BJ (cell line): ENCODE measurements at regions not wholly inside any gene's neighbourhood (a gene's known extent, or its start where the extent isn't known, plus 50 kb on each side); places are given as distances from the start of the nearest gene placed in this dataset.
"Not testable (repeated sequence)": the region's sequence is repeated elsewhere in the genome, so short reads cannot be mapped to it uniquely, and the experiment has no call there.

Experiments used
- CTCF ChIA-PET: fragments of 350-600 bp; formaldehyde crosslinking; extraction: SDS; loops from one replicate; lab custom pipeline; 2021; ENCODE audit warnings: antibody characterized with exemption, inconsistent platforms; lab: Yijun Ruan, JAX
- POLR2A ChIA-PET: fragments of 300-600 bp; sonication (Branson Sonifier 250); formaldehyde crosslinking; extraction: SDS; loops from one replicate; lab custom pipeline; 2021; ENCODE audit warnings: antibody characterized with exemption; lab: Charles Lee
- DNase-seq: peaks from one replicate; pipeline ENCODE4 v3.0.0-alpha.2; 2011; ENCODE audit warnings: low read depth
- H3K27me3 ChIP-seq: 2 replicates; pipeline ENCODE4 v1.6.0; 2011; ENCODE audit warnings: low read length; ENCODE audit not compliant: control insufficient read depth, insufficient read depth
- H3K36me3 ChIP-seq: 2 replicates; pipeline ENCODE4 v1.5.1; 2011; ENCODE audit warnings: low read length; ENCODE audit not compliant: control insufficient read depth, insufficient read depth
- H3K4me3 ChIP-seq: 2 replicates; pipeline ENCODE4 v1.5.1; 2011; ENCODE audit warnings: low read depth, mild to moderate bottlenecking, control low read depth, low read length
- CTCF ChIP-seq: IDR thresholded peaks from 2 replicates; pipeline ENCODE4 v1.5.1; 2011; ENCODE audit warnings: low read depth, mild to moderate bottlenecking, control low read depth, inconsistent platforms, low read length, moderate library complexity; ENCODE audit not compliant: insufficient read depth

GRCh38 chr7:142450695-142451094 lies 192.8 kb upstream of the PRSS58 start:
- Histone ChIP-seq H3K36me3 (no peaks in the 10 kb centered on the region), H3K4me3 (no peak overlapping the region), H3K27me3 (no peaks in the 10 kb centered on the region)
- no peak for DNase-seq
- CTCF ChIA-PET = interaction anchor here (2.8 to 27.7 kb wide), 2 partner anchors 9 to 29 kb away, joined by 14 to 641 read pairs; no protein-coding TSS in a partner anchor
- no peak for TF ChIP-seq CTCF
- POLR2A ChIA-PET = no interaction called here

- no peak for TF ChIP-seq CTCF
- DNase-seq = no peak
- POLR2A ChIA-PET = no interaction called here
- H3K4me3 ChIP-seq = no peak overlapping the region
- CTCF ChIA-PET = interaction anchor here (2.8 to 27.7 kb wide), 2 partner anchors 9 to 30 kb away, joined by 14 to 641 read pairs; no protein-coding TSS in a partner anchor
- no peaks in the 10 kb centered on the region for H3K36me3 ChIP-seq
- no peaks in the 10 kb centered on the region for H3K27me3 ChIP-seq
Measured at GRCh38 chr7:142450206-142450605, 192.3 kb upstream of the PRSS58 start.

GRCh38 chr7:142448857-142449256 lies 191.0 kb upstream of the PRSS58 start:
- H3K36me3 ChIP-seq, H3K4me3 ChIP-seq, H3K27me3 ChIP-seq, POLR2A ChIA-PET, DNase-seq: not testable (repeated sequence)
- CTCF ChIA-PET = interaction anchor here (0.7 to 27.7 kb wide), 5 partner anchors 8 to 31 kb away, joined by 3 to 641 read pairs (median 10); no protein-coding TSS in a partner anchor

- no peaks in the 10 kb centered on the region for H3K27me3 ChIP-seq
- ChIA-PET POLR2A (no interaction called here), CTCF (interaction anchor here (0.8 to 27.7 kb wide), 4 partner anchors 9 to 82 kb away, joined by 3 to 641 read pairs (median 8); no protein-coding TSS in a partner anchor)
- no peak for TF ChIP-seq CTCF
- no peak overlapping the region for H3K4me3 ChIP-seq
- H3K36me3 ChIP-seq = no peaks in the 10 kb centered on the region
- DNase-seq = no peak
Measured at GRCh38 chr7:142447762-142448161, 189.9 kb upstream of the PRSS58 start.

GRCh38 chr7:142445019-142445686 lies 187.3 kb upstream of the PRSS58 start:
- Histone ChIP-seq H3K27me3 (no peaks in the 10 kb centered on the region), H3K36me3 (no peaks in the 10 kb centered on the region), H3K4me3 (no peak overlapping the region)
- no peak for DNase-seq
- peak; percentile 34; the same call in 1 of the 2 replicates for TF ChIP-seq CTCF
- ChIA-PET CTCF (interaction anchor here (0.6 to 7.6 kb wide), 18 partner anchors 9 to 363 kb away, joined by 3 to 90 read pairs (median 3); no protein-coding TSS in a partner anchor), POLR2A (no interaction called here)
